HG02623 (cell line): ENCODE measurements at regions not wholly inside any gene's neighbourhood (a gene's known extent, or its start where the extent isn't known, plus 50 kb on each side); places are given as distances from the start of the nearest gene placed in this dataset.

ENCODE experiments used
- ATAC-seq: cut with Tn5 transposase; IDR thresholded peaks from one replicate; pipeline ENCODE4 v1.9.1; 2021; ENCODE audit warnings: moderate library complexity; ENCODE audit not compliant: unreplicated experiment

DNA sequence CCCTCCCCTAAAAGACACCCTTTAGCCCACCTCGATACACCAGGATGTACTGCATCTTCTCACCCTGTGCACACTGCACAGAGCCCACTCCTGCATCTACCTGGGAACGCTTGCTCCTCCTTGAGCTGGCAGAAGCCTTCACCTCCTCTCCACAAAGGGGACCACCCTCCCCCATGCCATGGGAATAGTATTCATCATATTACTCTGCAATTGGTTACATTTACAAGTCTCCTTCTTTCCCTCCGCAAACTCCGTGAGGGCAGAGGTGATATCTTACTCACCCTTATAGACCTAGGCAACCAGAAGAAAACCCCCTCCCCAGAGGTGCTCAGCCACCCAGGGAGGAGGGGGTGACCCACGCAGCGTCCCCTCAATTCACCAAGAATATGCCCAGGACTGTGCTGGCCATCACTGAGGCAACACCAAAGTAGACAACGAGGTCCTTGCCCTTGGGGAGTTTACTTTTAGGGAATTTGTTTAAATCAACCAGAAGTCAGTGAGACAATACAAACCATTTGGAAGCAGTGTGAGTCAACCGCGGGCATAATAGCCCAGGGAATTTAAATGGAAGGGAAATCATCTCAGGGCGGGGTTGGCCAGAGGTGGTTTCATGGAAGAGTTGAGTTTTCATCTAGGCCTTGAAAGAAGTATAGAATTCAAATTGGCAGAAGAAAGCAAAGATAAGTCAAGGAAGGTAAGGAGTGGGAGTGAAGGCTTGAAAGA is 214.5 kb downstream of the BARX2 start:
- no peak for ATAC-seq

DNA sequence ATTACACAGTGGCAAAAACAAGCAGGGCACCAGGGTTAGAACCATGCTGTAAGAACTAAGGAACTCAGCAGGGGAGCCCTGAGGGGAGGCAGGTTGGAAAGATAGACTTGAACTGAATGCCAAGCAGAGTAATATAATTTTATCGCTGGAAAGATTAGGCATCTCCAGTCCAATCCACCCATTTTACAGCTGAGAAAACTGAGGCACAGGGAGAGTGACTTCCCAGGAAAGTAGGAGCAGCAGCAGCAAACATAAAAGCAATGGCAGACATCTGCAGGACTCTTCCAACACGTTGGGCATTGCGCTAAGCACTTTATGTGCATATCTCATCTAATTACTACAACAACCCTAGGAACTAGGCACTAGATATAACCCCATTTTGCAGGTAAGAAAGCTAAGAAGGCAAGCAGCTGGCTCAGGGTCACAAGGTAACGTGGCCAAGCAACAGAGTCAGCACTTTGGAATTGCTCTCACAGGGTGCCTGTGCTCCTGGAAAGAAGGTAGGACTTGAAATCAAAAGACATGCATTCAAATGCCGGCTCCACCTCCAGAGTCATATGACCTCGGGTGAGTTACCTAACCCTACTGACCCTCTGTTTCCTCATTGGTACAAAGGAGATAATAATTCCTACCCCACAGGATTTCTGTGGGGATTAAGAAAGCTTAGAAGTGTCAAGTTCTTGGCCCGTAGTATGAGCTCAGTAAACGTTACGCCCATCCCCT is 215.3 kb downstream of the BARX2 start:
- no peak for ATAC-seq

DNA sequence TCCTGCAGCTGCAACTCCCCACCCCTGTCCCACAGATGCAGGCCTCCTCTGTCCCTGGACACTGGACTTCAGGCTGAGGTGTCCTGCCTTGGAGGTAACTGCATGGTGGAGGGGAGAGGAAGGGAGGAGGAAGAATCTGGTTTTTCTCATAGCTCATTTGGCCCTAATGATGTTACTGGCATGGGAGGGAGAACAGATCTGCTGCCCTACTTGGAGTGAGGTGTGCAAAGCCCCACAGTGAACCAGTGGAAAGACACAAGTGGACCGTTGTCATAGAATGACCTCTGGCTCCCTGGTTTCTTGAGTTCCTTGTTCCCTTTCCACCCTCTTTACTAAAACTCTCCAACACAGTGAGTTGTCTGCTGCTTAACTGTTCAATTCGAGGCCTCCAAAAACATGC is 215.9 kb downstream of the BARX2 start:
- no peak for ATAC-seq

DNA sequence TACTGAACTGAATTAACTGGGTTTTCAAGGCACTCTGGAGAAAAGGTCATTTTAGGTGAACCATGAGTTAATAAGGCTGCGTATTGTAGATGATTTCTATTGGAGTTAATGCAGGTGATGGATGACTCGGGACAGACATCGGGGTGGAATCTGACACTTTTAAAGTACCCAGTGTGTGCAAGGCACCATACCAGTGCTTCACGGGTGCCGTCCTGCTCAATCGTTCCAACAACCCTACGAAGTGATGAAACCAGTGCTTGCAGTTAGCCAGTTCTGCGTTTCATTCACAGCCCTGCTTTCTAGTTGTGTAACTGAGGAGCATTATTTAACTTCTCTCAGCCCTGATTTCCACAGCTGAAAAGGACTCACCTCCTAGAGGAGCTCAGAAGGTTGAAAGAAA is 216.5 kb downstream of the BARX2 start:
- no peak for ATAC-seq

DNA sequence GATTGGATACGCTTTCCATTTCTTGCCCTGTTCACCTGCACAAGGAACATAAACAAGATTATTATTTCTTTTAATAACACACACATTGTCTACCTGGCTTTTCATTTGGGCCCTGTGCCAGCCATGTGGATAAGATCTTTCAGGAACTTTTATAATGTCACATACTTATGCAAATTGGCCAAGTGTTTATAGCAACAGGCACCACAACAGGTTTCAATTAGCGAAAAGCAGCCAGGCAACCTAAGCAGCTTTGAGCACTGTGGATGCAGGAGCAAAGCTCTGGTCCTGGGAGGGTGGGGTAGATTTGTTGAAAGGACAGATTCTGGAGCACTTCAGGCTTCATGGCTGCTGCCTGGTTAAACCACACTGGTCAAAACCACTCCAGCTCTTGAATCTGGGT is 217.4 kb downstream of the BARX2 start:
- ATAC-seq: no peak

DNA sequence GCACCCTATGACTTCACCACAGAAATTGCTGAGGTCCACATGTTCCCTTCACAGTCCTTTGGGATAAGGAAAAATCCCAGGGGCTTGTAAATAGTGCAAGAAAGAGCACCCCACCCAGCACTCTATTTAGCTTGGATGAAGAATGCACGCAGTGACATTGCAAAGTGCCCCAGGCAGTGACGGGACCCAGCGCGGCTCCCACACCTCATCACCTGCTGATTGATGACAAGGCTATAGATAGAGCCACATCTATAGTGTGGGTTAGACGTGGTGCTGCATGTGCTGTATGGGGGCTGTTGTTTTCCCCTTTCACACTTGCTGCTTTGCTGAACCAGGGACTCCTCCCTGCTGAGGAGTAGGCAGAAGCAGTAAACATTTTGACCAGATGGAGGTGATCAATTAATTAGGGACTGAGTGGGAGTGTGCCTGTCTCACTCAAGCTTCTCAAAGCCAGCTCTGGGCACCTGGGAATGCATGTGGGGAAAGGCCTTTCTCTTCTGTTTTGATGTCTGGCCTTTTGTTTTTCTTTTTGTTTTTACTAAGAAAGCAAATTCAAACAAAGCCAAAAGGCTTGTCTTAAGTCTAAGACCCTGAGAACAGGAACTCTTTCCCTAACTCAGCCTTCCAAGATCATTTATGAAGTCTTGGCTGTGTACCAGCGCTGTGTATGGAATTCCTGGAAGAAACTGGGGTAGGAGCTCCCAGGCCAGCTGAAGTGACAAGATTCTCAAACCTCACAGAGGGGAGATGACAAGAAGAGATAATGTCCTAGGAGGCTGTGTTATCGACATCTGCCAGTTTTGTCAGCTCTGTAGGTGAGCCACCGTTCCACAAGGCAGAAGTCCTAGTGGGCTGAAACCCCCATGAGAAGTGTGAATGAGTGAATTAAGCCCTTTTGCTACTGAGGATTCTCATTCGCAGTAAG is 219.7 kb downstream of the BARX2 start:
- ATAC-seq: no peak

DNA sequence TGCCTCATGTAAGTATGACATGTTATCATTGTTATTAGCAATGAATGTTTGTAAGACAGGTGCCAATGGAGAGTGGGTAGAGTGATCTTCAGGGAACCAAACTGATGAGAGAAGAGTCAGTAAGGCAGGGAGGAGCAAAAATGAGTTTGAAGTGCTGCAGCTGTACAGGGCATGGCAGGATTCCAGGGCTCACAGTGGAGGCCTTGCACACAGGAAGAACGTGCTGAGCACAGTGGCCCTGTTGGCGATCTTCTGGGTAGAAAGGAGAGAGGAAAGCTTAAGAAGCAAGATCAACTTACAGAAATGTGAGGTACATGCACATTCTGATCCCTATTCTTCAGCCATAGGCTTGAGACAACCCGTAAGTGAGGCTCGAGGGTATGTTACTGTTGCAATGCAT is 219.3 kb upstream of the TMEM45B start:
- ATAC-seq: no peak

DNA sequence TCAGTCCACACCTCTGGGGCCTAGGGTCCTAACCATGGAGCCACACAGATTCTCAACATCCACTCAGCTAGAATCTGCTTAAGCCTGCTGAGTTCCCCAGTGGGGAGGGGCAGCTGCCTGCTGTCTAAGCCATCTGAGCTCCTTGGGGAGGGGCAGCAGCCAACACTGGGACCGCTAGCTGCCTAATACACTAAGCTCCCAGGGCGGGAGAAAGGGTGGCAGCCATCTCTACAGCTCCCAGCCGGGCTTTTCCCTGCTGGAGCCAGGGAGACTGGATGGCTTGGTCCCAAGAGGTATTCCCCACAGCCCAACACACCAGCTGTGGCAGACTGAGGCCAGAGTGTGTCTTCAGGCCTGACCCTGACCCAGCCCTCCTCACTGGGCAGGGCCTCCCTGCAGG is 217.3 kb upstream of the TMEM45B start:
- ATAC-seq: no peak

DNA sequence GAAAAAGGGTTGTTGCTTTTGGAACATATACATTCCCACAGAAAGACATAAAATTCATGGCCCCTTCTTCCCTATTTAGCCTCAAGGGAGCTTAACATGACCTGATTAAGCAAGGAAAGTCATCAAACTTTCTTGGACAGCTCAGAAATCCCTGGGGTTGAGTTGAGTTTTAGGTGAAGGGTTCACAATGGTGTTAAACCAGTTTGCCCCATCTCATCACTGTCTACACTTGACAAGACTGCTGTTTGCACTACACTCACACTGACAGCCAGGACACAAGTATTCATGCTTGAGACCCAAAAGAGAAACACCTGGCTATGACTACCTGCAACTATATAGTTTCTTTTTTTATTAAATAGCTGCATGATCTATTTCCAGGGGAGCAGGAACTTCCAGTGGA is 209.8 kb upstream of the TMEM45B start:
- ATAC-seq: no peak

DNA sequence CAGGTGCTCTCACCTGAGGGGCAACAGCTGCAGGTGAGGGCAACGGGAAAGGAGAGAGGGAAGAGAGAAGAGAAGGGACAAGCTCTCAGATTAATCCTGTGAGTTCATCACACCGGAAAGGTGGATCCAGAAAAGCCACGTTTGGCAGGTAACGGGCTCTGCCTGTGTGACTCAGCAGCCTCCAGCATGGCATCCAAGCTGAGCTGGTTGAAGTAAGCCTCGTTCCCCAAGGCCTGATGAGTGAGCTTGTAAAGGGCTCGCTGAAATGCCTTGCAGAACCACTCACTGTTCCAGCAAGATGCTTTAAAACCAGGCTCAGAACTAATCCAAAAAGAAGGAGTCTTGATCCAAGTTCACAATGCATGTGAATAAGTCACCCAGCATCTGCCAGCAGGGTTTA is 206.9 kb upstream of the TMEM45B start:
- ATAC-seq: no peak

DNA sequence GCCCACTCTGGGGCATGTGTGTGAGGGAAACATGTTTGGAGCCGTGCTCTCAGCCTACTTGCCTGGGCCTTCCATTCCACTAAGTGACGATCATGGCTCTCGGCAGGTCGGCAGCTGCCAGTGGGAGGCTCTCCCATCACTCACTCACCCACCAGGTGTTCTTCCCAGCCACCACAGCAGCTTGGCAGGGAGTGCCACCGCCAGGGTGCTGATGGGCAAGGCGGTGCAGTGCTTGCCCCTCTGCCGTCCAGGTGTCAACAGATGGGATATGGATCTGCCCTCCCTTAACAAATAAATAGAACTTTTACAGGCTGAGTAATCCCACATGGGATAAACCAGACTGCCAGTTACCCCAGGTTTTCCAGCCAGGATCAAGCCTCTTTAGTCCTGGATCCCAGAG is 205.5 kb upstream of the TMEM45B start:
- no peak for ATAC-seq

DNA sequence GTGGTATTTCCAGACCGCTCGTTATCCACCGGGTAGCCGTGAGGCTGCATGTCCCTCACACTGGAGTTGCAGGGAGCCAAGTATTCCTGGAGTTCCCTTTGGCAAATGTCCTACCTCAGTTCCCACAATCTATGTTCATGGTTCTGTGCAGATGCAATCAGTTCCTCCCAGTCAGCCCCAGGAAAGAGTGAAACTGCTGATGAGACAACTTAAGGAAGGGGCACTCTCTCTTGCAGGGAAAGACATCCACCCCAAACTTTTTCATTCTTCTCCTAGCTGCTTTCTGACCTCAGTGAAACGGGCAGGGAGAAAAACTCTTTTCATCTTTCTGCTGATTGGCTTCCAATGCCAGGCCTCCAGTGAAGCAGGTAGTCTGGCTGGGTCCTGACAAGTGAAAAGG is 205.1 kb upstream of the TMEM45B start:
- no peak for ATAC-seq

DNA sequence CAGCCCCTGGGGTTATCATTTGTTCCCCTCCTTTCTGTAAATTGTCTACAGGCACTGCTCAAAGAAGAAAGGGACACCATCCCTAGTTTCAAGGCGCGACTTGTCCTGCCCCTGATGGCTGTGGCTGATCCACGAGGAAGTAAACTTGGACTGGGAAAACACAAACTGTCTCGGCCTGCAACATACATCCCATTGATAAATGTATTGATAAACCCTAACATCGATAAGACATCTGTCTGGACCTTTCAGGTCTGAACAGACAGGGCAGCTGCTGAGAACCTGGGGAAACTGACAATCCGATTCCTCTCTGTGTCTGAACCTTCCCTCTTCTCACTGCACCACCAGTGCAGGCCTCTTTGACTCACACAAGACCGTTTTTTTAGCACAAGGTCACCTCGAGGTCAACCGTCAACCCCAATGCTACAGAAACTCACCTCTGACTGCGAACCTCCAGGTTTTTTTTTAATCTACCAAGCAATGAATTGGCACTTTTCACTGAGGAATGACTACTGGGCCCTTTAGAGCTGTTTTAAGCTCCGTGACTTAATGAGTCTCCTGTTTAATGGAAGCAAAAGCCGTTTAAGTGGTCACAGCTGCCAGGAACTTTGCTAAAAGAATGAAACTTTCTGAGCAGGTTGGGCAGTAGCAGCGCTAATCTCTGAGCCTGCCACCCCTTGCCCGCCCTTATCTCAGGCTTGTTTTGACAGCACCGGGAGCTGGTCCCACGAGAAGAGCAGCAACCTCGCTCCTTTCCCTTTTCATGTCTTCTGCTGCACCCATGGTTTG is 203.8 kb upstream of the TMEM45B start:
- ATAC-seq: no peak

DNA sequence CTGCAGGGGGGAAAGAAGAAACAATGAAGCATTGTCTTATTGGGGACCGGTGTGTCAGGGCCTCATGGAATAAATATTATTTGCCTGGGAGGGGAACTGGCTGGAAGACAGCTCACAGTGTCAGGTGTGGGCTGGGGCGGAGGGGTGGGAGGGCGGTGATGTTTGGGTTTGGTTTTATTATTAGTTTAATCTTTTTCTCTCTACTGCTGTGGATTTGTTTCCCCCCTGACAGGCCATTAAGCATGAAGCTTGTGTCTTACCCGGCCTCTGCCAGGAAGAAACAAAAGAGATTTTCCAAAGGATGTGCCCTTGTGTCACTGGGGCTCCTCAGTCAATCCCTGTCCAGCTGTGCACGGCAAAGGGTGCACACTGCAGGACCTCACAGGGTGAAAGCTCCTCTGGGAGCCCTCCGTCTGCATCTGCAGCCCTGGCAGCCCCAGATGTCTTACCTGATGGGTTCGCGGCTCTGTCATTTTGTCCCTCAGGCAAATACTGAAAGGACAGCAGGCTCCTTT is 203.1 kb upstream of the TMEM45B start:
- no peak for ATAC-seq

DNA sequence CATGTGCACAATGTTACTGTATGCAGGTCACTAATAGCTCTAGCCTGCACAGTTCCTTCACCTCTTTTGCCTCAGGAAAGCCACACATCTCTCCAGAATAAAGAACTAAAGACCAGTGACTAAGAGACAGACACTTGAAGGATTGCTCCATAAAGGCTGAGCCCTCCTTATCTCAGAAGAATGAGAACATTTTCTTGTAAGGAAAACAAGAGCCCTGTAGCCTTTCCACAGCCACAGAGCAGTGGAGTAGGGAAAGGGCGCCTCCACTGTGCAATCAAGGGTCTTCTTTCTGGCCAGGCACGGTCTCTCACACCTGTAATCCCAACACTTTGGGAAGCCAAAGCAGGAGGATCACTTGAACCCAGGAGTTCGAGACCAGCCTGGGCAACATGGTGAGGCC is 202.6 kb upstream of the TMEM45B start:
- no peak for ATAC-seq

DNA sequence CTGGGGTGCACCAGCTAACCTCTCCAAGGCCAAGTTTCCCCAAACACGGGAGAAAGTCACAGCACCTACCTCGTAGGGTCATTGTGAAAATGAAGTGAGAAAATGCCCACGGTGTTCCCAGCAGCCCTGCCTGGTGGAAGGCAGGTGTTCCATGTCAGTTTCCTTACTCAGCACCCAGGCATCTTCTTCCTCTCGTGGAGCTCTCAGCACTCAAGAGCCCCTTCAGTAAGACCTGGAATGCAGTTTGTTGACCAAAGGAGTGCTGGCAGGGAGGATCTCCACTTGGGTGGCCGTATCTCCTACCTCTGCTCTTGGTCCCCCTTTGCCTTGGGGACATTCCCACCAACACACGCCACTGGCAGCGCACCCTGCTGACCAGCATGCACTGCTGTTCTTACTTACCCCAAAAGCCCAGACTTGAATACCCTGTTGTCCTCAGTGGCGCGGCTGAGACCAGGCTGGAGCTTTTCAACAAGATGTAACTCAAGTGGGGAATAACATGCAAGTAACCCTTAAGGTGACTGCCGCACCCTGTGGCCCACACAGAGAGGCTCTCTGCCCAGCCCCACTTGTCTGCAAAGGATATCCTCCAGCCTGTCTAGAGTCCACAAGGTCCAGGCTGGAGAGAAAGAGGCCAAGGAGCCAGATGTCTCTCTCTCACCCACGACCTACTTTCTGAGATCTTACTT is 201.2 kb upstream of the TMEM45B start:
- ATAC-seq: no peak

DNA sequence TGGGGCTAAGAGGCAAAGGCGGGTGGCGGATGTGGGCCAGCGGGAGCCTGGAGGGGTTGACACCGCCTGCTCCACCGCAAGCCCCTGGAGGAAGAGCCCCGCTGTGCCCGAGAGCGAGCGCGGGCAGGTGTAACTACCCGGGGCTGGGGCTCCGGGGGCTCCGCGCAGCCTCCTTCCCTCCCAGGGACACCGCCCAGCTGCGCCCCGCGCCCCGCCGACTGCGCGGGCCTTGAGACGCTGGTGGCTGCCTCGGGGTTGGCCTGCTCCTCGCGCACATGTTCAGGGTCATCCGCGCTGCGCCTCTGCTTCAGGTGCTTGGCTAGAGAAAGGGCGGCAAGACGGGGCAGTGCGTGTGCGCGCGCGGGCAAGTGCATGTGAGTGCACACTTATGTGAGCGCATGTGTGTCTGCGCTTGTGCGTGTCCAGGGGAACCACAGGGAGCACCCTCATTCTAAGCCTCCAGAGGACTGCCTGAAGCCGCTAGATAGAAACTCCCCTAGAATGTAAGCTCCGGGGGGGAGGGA is 197.5 kb upstream of the TMEM45B start:
- ATAC-seq: no peak

DNA sequence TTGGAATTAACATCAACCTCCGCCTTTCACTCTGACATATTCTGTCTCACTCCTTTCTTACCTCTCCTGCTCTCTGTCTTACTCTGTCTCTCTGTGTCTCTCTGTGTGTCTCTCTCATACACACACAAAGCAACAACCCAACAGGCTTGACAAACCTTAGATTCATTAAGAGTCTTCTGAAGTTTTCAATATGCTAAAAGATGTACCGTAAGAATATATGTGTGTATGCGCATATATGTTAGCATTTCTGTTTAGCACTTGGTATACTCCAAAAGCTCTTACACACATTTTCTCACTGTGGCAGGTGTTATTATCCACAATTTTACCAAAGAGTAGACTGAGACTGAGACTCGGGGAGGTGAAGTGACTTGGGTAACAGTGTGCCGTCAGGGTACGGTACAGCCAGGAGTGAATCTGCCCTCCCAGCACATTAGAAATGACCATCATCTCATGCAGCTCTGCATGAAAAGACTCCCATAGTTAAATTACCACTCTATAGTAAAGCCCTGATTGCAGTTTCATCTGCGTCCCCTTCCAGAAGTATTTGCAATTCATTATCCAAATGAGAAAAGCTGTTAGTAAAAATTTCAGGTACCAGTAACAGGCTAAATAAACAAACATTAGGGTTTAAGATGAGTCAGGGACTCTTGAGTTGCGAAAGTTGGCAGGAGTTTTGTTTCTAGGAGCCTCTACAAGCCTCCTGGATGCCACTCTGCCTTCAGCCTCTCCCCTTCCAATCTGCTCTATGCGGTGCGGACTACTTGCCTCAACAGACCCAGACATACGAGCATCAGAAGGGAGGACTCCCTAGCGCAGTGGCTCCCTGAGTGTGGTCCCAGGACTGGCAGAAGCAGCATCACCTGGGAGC is 195.2 kb upstream of the TMEM45B start:
- no peak for ATAC-seq

DNA sequence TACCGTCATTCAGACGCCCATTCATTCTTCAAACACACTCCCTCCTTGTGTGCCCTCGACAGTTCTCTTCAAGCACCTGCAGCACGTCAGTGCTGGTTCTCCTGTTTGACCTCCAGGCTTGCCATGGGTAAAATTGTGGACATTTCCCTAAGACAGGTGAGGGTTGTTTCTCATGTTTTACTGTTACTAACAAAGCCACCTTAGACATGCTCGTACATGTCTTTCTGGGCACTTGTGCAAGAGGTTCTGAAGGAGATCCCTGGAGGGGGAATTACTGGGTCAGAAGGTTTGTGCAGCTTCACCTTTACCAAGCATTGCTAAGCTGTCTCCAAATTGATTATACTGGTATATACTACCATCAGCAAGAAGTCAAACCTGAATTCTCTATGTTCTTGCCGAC is 189.7 kb upstream of the TMEM45B start:
- no peak for ATAC-seq
